HL-60 (cell line): ENCODE measurements at regions not wholly inside any gene's neighbourhood (a gene's known extent, or its start where the extent isn't known, plus 50 kb on each side); places are given as distances from the start of the nearest gene placed in this dataset.

Experiments
- CTCF ChIP-seq: IDR thresholded peaks from one replicate; pipeline ENCODE4 v1.5.1; 2011; ENCODE audit warnings: low read length, control low read depth, inconsistent platforms; ENCODE audit not compliant: insufficient read depth
- POLR2AphosphoS5 ChIP-seq: IDR thresholded peaks from 2 replicates; pipeline ENCODE4 v1.6.1; 2012; ENCODE audit warnings: low read depth
- REST ChIP-seq: IDR thresholded peaks from 2 replicates; pipeline ENCODE4 v1.6.1; 2012; ENCODE audit warnings: low read depth; ENCODE audit not compliant: insufficient replicate concordance

DNA sequence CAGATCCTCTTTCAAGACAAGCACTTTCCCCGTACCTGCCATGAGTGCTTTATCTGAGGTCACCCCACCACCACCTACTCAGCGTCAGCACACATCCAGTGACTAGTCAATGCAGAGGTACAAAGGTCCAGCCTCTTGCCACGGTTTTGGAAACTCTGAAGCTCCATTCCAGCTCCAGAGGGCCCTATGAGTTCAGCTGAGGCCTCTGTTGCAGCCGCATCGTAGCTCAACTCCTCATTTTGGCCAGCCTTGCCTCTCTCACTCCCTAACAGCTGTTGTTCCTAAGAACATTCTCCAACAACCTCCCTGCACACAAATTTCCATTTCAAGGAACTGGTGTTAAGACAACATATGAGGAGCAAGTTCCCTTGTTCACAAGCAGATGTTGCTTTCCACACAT, 405.1 kb upstream of the PROK2 start:
- TF ChIP-seq CTCF (no peak), POLR2AphosphoS5 (no peak), REST (no peak)
